ENCODE measurements at regions not wholly inside any gene's neighbourhood (a gene's known extent, or its start where the extent isn't known, plus 50 kb on each side); places are given as distances from the start of the nearest gene placed in this dataset.
A peak's percentile ranks its signal among the peaks of the same experiment; 100 is the strongest.

DNA sequence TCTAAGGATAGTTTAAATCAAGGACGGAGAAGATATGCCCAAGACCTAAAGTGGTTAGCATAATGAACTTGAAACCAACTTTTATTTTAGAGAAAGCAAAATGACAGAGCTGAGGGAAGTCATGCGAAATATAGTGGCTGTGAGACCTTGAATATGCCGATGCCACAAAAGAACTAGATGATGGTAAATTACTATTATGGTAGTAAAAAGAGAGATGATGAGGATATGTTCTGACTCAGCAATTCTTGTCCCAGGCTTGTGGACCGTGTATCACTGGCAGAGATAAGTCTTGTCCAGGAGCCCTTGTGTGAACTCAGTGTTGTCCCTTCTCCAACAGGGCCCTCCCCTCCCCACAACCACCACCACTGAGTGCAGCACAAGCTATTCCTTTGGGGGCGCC lies 1605.6 kb upstream of the TENM3 start:
- DNase-seq: no peak

DNA sequence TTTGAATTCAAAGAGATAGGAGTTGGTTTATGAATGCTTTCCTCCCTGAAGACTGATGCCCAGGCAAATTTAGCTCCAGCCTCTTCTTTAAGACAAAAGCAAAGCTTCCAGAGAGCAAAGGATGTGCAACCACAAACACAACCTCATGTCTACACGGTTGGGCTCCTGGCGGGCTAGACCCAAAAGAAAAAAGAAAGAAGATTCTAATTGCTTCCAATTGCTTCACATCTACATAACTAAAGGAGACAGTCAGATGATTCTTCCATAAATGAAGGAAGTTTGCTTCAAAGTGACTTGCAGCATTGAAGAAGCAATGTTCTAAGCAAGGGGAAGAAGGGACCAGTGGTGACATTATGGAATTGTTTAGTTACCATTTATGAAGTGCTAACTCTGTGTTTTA lies 1603.0 kb upstream of the TENM3 start:
- DNase-seq: no peak

GRCh38 chr4:180641495-180641894 lies 1601.7 kb upstream of the TENM3 start:
- DNase-seq: no peak

- DNase-seq: no peak
These were observed 1600.5 kb upstream of the TENM3 start for GRCh38 chr4:180642732-180643131.

DNA sequence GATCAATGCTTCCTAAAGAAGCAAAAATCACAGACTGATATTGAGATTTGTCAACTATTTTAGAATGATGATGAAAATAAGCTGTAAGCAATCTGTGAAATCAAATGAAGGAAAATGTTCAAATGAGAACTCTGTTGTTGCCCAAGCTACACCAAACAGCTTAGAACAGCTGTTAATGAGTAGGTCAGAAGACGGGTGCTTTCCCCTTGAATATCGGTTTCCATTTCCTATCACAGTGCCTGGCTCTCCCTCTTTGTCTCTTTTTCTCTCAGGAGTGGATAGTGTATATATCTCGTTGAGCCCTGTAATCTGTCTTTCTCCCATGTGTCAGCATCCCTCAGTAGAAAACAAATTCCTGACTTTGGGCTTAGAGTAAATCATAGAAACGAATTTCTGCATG lies 1592.9 kb upstream of the TENM3 start:
- DNase-seq: no peak

DNA sequence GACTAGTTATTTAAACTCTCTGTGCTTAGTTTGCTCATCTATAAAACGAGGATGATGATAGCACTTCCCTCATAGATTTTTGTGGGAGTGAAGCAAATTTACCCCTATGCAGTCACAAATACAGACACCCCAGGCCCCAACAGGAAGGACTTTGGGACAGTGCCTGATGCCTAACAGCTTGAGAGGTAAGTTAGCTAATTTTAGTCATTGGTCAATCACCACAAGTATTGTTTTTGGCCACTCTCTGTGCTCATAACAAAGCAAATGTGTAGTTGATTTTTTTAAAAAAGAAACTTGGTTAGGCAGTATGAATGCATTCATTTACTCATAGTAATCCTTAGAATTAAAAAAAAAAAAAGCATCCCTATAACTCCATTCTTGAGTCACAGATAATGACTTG lies 1590.7 kb upstream of the TENM3 start:
- no peak for DNase-seq

- no peak for DNase-seq
These were observed 1587.3 kb upstream of the TENM3 start for GRCh38 chr4:180655886-180656285.

GRCh38 chr4:180657881-180658280 lies 1585.3 kb upstream of the TENM3 start:
- DNase-seq: no peak

GRCh38 chr4:180664766-180665368 lies 1578.3 kb upstream of the TENM3 start:
- peak; percentile 56 to 62 for DNase-seq

DNA sequence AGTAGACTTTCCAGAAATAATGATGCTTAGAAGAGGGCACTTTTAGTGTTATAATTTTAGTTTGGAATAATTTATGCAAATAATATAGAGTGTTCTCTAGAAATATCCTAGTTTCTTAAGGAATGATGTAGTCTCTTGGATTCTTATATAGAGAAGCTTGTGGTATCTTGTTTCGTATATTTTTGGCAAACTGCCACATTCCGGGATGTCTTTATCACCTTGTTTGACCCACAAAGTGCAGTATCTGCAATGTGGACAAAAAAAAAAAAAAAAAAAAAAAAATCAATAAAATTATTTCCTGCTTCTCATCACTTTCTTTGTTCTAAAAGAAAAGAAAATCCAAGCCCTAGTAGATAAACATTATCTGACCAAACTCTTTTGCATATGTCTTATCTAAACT lies 1577.7 kb upstream of the TENM3 start:
- no peak for DNase-seq

GRCh38 chr4:180665994-180666824 lies 1577.0 kb upstream of the TENM3 start:
- peak in 1 of 2 donors; percentile 5 for DNase-seq

DNA sequence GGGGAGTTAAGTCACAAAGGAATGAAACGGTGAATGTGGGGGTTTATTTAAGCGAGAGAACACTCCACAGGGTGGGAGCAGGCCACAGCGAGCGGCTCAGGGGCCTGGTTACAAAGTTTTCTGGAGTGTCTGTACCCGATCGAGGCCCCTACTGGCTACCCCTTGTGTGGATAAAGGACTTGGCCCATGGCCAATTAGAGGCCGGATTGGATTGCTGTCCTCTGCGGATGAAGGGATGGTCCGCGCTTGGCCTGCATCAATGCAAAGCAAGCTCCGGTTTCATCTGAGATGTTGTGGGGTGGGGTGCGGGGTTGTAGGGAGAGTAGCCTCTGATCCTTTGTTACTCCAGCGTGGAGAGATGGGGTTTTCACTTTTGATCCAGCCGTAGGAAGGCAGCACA lies 1574.5 kb upstream of the TENM3 start:
- DNase-seq: no peak

- DNase-seq: no peak
These were observed 1573.5 kb upstream of the TENM3 start for GRCh38 chr4:180669680-180670079.

DNA sequence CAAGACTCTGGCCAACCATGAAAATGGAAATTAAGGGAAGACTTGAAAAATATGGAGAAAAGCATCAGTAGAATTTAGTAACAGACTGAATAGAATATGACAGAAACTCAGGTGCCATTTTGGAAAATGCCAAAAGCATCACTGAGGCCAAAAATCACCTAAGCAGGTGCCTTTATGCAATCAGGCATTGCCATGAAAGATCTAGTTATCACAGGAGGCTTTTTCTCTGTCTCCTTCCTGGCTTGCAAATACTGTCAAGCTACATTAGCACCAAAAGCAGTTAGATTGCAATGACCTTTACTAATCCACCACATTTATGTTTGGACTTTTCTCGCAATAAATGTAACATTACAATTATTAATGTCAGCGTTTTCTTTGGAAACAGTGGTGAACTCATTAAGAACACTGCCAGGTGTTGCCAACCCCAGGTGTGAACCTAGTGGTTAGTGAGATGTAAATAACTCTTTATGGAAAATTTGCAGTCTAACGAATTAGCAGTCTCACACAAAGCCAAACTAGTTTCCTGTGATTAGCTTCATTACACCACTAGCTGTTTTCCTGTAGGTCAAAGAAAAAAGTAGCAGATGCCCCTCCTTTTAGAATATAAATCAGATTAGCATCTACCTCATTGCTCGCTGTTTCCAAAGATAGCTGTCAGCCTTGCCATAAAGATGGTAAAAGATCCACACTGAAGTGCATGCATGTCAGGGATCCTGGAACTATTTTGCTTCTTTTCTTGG lies 1568.4 kb upstream of the TENM3 start:
- DNase-seq: no peak

DNA sequence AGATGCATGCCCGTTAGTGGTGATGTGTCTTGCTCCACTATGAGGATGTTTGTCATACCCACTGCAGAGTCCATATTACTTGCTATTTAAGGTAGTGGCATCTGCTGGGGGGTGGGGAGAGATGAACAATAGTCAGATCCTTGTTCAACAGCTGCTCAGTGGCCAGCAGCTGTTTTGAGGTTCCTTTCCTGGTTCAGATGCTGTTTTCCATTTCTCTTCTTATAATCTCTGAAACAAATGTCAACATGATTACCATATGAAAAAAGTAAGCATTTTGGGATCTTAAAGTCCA lies 1567.9 kb upstream of the TENM3 start:
- DNase-seq: no peak

DNA sequence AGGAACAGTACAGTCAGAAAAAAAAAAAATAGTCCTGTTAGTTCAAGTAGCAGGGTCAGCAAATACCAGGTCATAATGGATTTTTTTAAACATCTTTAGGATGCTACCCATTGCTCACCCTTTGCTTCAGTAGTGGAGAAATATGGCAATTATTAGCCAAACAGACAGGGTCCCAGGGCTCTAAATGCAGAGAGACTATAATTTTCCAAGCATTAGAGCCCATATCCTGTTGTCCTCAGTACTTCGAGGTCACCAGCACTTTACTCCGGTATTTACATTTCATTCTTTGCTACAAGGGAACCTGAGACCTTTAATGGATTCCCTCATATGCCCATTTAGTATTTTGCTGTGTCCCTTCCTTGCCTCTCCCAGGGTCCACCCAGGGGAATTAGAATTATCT lies 1562.9 kb upstream of the TENM3 start:
- no peak for DNase-seq

DNA sequence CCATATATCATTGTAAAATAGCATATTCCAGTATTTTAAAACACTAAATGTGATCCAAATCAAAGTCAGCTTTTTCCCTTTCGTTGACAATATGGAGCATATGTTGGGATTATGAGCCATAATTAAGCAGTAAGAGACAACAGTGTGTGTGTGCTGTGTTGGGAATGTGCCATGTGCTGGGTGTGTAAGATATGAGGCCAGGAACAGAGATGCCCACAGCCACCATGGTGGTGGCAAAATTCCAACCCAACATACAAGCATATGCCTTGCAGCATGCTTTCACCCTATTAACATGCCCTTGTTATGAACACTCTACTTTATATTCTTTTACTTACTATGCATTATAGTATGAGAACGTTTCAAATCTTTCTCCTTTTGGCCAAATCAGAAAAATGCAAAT lies 1560.4 kb upstream of the TENM3 start:
- DNase-seq: no peak

DNA sequence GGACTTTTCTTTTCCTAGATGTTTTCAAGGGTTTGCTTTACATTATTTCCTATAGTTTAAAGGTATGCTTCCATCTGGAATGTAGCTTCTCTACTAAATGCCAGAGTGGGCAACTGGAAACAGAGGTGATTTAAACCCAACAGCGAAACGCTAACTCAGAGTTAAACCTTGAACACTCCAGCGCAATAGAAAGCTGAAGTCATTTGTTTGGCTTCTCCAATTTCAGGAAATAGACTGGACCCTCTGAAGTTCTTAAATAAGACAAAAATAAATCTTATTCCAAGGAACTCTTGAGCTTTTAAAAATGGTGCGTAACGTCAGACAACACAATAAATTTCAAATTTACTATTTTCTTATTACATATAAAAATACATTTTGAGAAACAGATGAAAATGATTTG lies 1560.0 kb upstream of the TENM3 start:
- DNase-seq: no peak

- no peak for DNase-seq
These were observed 1554.7 kb upstream of the TENM3 start for GRCh38 chr4:180688480-180688879.

- no peak for DNase-seq
These were observed 1548.3 kb upstream of the TENM3 start for GRCh38 chr4:180694875-180695274.

GRCh38 chr4:180695851-180696250 lies 1547.4 kb upstream of the TENM3 start:
- DNase-seq: no peak

GRCh38 chr4:180696460-180697092 lies 1546.6 kb upstream of the TENM3 start:
- no peak for DNase-seq

DNA sequence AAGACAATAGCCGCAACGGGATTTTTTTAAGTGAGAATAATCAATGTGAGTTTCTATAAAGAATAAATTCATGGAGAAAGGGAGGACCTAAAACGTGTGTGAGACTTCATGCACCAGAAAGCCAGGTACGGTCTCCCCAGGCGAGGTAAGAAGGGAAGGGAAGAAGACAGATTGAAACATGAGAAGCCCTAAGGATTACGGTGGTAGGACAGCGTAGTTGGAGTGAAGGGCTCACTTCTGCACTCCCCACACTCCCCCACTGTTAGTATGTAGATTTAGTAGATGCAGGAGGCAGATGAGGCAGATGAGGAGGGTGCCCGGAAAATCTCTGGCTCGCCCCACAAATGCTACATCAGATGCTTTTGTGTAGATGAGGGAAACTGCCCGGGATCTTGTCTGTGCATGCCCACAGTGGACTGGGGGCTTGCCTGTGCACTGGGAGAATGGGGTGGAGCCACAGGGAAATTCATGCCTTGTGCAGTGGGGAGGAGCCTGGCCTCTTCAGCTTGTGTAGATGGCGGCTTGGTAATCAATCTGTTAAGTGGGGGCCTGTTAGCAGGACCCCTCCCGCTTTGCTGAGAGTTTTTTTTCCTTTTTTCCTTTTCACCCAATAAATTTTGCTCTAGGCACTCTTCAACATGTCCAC lies 1544.5 kb upstream of the TENM3 start:
- DNase-seq: no peak
